Stimulated activated CD4-positive, alpha-beta T cell treated with anti-CD3 and anti-CD28 coated beads, Interleukin-4, amount 100 ng/mL, for 24 hours (primary cell): ENCODE measurements at regions not wholly inside any gene's neighbourhood (a gene's known extent, or its start where the extent isn't known, plus 50 kb on each side); places are given as distances from the start of the nearest gene placed in this dataset.

Experiments
- DNase-seq: peaks from one replicate; pipeline ENCODE4 v3.0.0-alpha.2; 2020

DNA sequence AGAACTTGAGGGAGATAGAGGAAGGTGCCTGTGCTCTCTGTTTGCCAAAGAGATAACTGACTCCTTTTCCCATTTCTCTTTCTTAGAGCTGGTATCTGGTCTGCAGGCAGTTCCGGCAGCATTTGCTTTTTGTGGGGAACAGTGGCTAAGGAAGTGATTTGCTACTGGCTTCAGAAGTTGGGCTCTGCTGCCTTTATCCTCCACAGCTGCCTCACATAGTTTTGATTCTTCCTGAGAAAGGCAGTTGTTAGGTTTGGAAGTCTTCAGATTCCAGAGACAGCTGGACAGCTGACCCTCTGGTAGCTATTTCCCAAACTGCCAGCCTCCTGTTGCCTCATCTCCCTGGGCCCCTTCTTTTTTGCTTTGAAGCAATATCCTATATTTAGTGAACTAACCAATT, 62.6 kb upstream of the MACF1 start:
- no peak for DNase-seq

DNA sequence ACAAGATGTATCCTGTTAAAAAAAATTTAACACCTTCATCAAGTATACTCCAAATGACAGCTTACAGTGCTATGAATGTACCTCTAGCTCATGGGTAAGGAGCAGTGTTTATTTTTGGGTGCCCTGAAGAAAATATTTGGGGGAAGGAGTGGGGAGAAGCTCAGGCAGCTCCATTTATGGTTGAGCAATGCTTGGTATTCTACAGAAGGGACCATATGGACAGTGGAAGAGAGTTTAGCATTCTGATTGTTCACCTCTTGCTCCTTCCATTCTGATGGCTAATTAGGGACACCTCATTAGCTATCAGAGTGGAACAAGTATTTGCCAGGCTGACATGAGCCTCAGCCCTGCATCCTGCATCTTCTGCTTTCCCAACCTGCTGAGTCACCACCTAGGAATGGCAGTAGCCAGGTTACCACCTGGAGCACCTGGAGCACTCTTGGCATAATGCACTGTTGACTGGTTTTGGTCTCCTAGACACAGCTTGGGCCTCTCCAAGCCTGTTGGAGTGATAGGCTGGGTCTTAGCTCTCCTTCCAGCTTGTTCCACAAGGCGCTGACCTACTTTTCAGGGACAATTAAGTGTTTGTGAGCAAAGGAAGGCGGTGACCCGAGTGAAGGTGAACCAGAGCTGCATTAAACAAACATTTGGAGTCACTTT, 62.0 kb upstream of the MACF1 start:
- no peak for DNase-seq

DNA sequence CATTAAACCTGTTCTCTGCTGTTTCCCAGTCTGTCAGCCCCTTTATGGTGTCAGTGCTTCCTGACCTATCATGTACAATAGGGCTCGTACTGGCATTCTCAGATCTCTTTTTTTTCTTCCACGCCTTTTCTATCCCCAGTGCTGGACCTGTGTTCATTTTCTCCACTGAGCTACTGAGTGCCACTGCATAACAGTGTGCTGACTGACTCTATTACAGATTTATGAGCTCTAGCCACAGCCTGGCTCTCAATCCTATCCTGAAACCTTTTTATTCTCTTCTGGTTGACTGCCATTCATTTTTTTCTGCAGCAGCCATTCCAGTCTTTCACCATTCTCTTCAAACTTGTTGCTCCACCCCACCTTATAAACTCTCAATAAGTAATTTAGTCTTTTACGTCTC, 59.6 kb upstream of the MACF1 start:
- no peak for DNase-seq

DNA sequence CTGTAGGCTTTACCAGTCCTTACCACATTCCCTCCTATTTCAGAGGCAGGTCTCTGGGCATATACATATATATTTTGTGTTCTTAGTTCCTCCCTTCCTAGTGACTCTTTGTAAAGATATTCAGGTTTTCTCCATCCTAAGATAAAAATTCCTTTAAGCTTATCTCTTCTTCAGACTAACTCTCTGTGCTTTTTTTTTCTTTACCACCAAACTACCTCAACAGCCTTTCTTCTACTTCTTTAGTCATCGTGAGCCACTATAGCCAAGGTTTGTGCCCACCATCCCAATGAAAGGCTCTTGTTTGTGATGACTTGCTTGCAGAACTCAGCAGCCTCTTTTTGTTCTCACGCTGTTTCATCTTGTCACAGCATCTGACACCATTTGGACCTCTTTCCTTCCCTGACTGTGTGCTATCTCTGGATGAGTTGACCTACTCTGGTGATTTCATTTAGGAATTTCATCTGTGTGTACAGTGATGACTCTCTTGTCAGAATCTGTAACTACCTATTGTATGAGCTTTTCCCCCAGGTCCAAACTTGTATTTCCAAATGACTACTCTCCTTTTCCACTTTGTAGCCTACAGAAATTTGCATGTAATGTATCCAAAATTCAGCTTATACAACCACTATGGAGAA, 59.0 kb upstream of the MACF1 start:
- DNase-seq: no peak

DNA sequence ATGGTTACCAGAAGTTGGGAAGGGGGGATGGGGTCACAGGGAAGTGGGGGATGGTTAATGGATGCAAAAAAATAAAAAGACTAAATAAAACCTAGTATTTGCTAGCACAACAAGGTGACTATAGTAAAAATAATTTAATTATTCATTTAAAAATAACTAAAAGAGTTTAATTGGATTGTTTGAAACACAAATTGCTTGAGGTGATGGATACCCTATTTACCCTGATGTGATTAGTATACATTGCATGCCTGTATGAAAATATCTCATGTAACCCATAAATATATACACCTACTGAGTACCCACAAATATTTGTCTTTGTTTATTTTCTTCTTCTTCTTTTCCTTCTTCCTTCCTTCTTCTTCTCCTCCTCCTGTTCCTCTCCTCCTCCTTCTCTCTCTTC, 57.8 kb upstream of the MACF1 start:
- no peak for DNase-seq

DNA sequence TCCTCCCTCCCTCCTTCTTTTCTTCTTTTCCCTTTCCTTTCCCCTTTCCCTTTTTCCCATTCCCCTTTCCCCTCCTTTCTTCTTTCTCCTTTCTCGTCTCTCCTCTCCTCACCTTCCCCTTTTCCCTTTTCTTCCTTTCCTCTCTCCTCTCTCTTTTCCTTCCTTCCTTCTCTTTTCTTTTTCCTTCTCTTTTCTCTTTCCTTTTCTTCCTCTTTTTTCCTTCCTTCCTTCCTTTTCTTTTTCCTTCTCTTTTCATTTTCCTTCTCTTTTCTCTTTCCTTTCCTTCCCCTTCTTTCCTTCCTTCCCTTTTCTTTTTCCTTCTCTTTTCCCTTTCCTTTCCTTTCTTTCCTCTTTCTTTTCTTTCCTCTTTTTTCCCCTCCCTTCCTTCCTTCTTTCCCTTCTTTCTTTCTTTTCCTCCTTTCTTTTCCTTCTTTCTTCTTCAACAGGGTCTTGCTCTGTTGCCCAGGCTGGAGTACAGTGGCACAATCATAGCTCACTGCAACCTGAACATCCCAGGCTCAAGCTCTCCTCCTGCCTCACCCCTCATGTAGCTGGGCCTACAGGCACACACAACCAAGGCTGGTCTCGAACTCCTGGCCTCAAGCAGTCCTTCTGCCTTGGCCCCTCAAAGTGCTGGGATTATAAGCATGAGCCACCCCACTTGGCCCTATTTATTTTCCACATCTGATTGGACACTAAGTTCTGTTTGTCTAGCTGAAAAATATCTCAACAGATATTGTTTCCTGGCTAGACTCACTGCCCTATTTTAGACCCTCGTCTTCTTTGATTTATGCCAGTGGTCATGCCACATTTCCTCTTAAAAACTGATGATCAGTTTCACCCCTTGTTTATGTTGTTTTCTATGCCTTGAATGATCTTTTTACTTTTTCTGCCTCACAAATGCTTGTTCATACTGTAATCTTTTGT, 57.1 kb upstream of the MACF1 start:
- DNase-seq: no peak

DNA sequence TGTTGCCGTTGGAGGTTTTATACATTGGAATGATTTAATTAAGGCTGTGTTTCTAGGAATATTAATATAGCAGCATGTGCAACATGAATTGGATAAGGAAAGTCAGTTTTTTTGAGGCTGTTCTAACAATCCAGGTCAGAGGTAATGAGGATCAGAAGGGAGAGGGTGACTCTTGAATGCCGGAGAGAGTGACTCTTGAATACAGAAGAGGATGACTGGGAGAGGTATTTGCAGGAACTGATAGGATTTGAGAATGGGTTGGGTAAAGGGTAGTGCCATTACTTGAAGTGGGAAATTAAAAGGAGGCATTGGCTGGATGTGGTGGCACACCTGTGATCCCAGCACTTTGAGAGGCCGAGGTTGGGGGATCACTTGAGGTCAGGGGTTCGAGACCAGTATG, 55.6 kb upstream of the MACF1 start:
- no peak for DNase-seq

DNA sequence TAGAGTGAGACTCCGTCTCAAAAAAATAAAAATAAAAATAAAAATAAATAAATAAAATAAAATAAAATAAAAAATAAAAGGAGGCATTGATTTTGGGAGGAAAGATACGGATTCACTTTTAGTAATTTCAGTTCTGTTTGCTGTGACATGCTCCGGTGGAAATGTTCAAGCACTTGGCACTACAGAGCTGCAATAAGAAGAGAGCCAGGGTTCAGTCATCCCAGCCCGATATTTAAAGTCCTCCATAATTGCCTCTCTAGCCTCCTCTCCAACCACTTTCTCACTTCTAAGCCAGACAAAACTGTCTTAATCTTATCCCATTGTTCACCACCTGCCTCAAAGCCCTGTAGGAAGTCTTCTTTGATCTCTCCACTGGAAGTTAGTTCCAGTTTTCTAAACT, 55.0 kb upstream of the MACF1 start:
- DNase-seq: no peak

DNA sequence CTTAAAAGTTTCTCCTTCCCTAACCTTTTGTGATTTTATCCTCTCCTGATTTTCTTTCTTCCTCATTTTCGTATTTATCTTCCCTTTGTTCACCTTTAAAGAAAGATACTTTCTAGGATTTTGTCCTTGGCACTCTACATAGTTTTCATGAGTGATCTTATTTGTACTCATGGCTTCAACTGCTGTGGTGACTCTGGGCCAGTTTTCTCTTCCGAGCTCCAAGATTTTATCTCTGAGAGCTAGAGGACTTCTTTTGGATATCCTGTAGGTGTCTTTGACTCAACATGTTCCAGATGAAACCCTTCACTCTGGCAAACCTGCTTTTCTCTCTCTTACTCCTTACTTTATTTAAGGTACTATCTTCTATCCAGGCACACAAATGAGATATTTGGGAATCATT, 53.7 kb upstream of the MACF1 start:
- no peak for DNase-seq

DNA sequence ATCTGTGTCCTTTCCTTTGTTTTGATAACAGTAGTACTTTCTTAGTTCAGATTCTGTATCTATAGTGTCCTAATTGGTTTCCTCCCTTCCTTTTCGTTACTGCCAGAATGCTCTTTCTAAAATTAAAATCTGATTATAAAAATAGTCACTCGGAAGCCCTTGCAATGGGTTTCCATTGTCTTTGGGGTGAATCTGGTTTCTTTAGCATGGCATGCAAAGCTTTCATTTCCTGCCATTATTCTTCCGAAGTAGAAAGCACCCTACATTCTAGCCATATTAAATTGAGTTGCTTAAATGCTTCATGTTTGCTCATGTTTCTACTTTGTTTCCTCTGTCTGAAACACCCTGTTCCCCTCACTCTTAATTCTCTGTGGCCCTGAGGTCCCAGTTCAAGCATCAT, 53.2 kb upstream of the MACF1 start:
- DNase-seq: no peak

DNA sequence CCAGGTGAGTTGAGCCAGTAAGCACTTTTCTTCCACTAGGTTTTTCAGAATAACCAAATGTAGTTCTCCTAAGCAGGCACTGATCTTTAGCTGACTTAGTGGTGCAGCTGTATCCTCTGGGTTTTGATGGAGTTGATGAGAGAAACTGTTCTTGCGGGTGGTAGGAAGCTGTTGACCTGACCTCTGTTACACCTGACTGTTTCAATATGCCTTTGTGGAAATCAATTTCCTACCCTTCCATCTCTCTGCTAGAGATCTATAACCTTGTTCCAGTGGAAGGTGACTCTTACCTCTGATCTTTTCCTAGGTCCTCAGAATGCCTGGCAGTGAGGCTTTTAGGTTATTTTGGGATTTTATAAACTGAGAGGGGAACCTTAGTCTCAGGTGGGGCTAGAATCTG, 51.6 kb upstream of the MACF1 start:
- DNase-seq: no peak

DNA sequence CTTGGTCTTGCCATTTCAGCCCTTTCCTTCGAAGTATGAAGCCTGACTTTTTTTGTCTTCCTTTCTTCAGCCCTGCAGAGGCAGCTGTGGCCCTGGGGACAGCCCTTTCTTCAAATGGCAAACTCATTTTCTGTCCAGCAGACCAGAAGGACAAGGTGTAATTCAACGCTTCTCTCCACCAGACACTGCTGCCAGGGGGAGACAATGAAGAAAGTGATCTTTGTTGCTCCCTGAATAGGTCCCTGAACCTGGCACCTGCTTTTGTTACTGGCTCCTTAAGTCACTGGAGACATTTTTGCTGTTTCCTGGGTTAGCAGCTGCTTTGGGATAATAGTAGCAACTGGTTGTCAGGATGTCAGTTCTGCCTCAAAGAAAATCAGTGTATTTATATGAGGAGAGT, 50.8 kb upstream of the MACF1 start:
- DNase-seq: no peak

DNA sequence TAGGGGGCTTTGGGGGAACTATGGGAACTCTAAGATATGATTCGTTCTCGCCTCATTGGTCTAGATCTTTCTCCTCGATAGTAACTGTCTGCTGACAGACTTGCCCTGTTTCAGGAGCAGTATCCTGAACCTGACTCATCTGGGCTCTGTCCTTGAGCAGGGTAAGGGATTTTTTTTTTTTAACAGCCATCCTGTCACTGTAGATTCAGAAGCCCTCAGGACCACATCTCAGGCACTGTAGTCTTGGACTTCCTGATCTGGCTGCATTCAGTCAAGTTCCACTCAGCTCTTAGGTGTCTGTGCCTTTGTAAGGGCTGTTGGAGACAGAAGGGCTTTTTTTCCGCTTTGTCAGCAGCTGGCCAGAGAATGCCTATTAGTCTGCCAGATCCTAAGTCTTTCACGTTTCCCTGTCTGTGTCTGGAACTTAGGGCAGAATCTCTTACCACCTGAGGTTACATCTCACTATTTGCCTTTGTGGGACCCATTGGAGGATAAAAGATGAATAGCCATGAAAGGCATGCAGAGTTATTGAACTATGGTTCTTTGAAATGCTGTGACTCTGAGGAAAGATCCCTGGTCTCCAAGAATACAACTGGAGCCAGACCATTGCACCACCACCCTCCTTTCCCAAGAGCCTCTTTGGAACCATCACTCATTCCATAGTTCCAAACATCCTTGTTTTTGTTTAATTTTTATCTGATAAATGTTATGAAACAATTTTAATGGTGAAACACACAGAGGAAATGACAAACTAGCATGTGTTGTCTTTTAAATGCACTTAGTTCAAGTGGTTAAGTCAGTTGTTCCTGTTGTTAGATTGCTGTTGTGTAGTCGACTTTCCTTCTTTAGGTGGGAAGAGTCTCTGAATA, 49.7 kb upstream of the MACF1 start:
- no peak for DNase-seq
